Neuronal stem cell (in vitro differentiated cells): ENCODE measurements at regions not wholly inside any gene's neighbourhood (a gene's known extent, or its start where the extent isn't known, plus 50 kb on each side); places are given as distances from the start of the nearest gene placed in this dataset.

Source experiments
- DNase-seq: peaks from one replicate; pipeline ENCODE4 v3.0.0-alpha.2; 2013; ENCODE audit warnings: low spot score
- H2AFZ ChIP-seq: one replicate; pipeline ENCODE4 v1.6.1; 2013; ENCODE audit warnings: mild to moderate bottlenecking, low read length, inconsistent platforms
- H2AK5ac ChIP-seq: 2 replicates; pipeline ENCODE4 v1.6.1; 2013; ENCODE audit warnings: low read depth, mild to moderate bottlenecking, inconsistent platforms, low read length, moderate library complexity, mixed read lengths
- H2BK120ac ChIP-seq: 2 replicates; pipeline ENCODE4 v1.6.1; 2013; ENCODE audit warnings: low read depth, mild to moderate bottlenecking, inconsistent platforms, low read length, moderate library complexity, mixed read lengths
- H2BK12ac ChIP-seq: one replicate; pipeline ENCODE4 v1.6.1; 2013; ENCODE audit warnings: low read length, inconsistent platforms
- H2BK15ac ChIP-seq: 2 replicates; pipeline ENCODE4 v1.6.1; 2013; ENCODE audit warnings: mild to moderate bottlenecking, low read length, inconsistent platforms, mixed read lengths
- H2BK5ac ChIP-seq: one replicate; pipeline ENCODE4 v1.6.1; 2013; ENCODE audit warnings: inconsistent platforms, mild to moderate bottlenecking, low read length, moderate library complexity
- H3K14ac ChIP-seq: one replicate; pipeline ENCODE4 v1.6.1; 2013; ENCODE audit warnings: low read length, inconsistent platforms
- H3K18ac ChIP-seq: 2 replicates; pipeline ENCODE4 v1.6.1; 2013; ENCODE audit warnings: low read length, inconsistent platforms
- H3K23ac ChIP-seq: 2 replicates; pipeline ENCODE4 v1.6.1; 2013; ENCODE audit warnings: low read depth, mild to moderate bottlenecking, mixed read lengths, low read length, inconsistent platforms; ENCODE audit not compliant: poor library complexity
- H3K27ac ChIP-seq: replicated peaks from 3 replicates; pipeline ENCODE4 v1.5.1; 2013; ENCODE audit warnings: low read length, inconsistent platforms
- H3K27me3 ChIP-seq, 3 experiments: 2 replicates each; pipeline ENCODE4 v1.6.1; 2013; ENCODE audit warnings: low read length in 3 of 3, mild to moderate bottlenecking in 2 of 3, inconsistent platforms in 1 of 3, low read depth in 1 of 3, mixed read lengths in 1 of 3, moderate library complexity in 1 of 3; ENCODE audit not compliant: control insufficient read depth in 3 of 3, insufficient read depth in 3 of 3
- H3K36me3 ChIP-seq, 2 donors: replicated peaks in 1 of 2; 2 replicates each; pipeline ENCODE4 v1.6.1; 2013; ENCODE audit warnings: low read length in 2 of 2; ENCODE audit not compliant: control insufficient read depth in 2 of 2, insufficient read depth in 2 of 2
- H3K4ac ChIP-seq: 2 replicates; pipeline ENCODE4 v1.6.1; 2013; ENCODE audit warnings: inconsistent platforms, mild to moderate bottlenecking, low read length, moderate library complexity
- H3K4me1 ChIP-seq, 2 donors: 1 replicate in 1 of 2; 2 replicates in 1 of 2; pipeline ENCODE4 v1.6.1; 2013; ENCODE audit warnings: low read length in 2 of 2, low read depth in 1 of 2; ENCODE audit not compliant: control insufficient read depth in 2 of 2, insufficient read depth in 1 of 2
- H3K4me2 ChIP-seq: one replicate; pipeline ENCODE4 v1.6.1; 2013; ENCODE audit warnings: mild to moderate bottlenecking, low read length, inconsistent platforms; ENCODE audit not compliant: insufficient read depth, poor library complexity, severe bottlenecking
- H3K4me3 ChIP-seq, 2 donors: 2 replicates each; pipeline ENCODE4 v1.5.1; 2013; ENCODE audit warnings: low read length in 2 of 2, mild to moderate bottlenecking in 2 of 2, inconsistent platforms in 1 of 2, moderate library complexity in 1 of 2
- H3K79me1 ChIP-seq: one replicate; pipeline ENCODE4 v1.6.1; 2013; ENCODE audit warnings: low read depth, mild to moderate bottlenecking, inconsistent platforms, low read length, moderate library complexity
- H3K9ac ChIP-seq: one replicate; pipeline ENCODE4 v1.6.1; 2013; ENCODE audit warnings: mild to moderate bottlenecking, low read depth, low read length, inconsistent platforms; ENCODE audit not compliant: poor library complexity
- H3K9me3 ChIP-seq, 2 donors: replicated peaks in 1 of 2; 2 replicates each; pipeline versions ENCODE3 to v1.6.1; 2013; ENCODE audit warnings: low read length in 2 of 2, mild to moderate bottlenecking in 2 of 2, inconsistent platforms in 1 of 2, low read depth in 1 of 2, mixed read lengths in 1 of 2, moderate library complexity in 1 of 2; ENCODE audit not compliant: control insufficient read depth in 2 of 2, insufficient read depth in 1 of 2
- H4K8ac ChIP-seq: one replicate; pipeline ENCODE4 v1.6.1; 2013; ENCODE audit warnings: low read depth, mild to moderate bottlenecking, inconsistent platforms, low read length, moderate library complexity
- H4K91ac ChIP-seq: one replicate; pipeline ENCODE4 v1.6.1; 2013; ENCODE audit warnings: low read length, low read depth, mild to moderate bottlenecking, inconsistent platforms; ENCODE audit not compliant: poor library complexity
- WGBS, 2 donors: extraction: QIAGEN DNeasy Blood & Tissue Kit; methylation state at CpG; one replicate each; pipeline ENCODE4 v1.1.7; 2013; ENCODE audit warnings: missing lambda C conversion rate in 2 of 2, mixed read lengths in 1 of 2; ENCODE audit not compliant: insufficient read length in 2 of 2, insufficient replicate concordance in 1 of 2; ENCODE audit errors: extremely low coverage in 2 of 2; 5-methylcytosine and 5-hydroxymethylcytosine counted together

- no peak for DNase-seq
- Histone ChIP-seq H3K4me2 (no peak overlapping the region), H2BK5ac (no peak overlapping the region), H3K79me1 (no peaks in the 10 kb centered on the region), H3K23ac (no peak overlapping the region), H2AFZ (no peak overlapping the region), H3K14ac (no peak overlapping the region), H2BK120ac (no peak overlapping the region), H4K8ac (no peak overlapping the region), H3K36me3 (no peaks in the 10 kb centered on the region), H2AK5ac (no peak overlapping the region), H3K4me3 (no peak overlapping the region), H3K9me3 (peaks cover 2 to 3% of the 10 kb centered on the region in 2 donors), H3K18ac (no peak overlapping the region), H2BK12ac (no peak overlapping the region), H4K91ac (no peak overlapping the region), H2BK15ac (no peak overlapping the region), H3K4me1 (peaks cover 0 to 2% of the 10 kb centered on the region in 2 donors), H3K9ac (no peak overlapping the region), H3K27me3 (no peaks in the 10 kb centered on the region), H3K4ac (no peak overlapping the region), H3K27ac (no peak overlapping the region)
- WGBS, 2 donors: no CpG with 5 or more reads among the region's 1 CpG
Measured at GRCh38 chr2:63710732-63711131, 122.0 kb downstream of the MDH1 start.

DNA sequence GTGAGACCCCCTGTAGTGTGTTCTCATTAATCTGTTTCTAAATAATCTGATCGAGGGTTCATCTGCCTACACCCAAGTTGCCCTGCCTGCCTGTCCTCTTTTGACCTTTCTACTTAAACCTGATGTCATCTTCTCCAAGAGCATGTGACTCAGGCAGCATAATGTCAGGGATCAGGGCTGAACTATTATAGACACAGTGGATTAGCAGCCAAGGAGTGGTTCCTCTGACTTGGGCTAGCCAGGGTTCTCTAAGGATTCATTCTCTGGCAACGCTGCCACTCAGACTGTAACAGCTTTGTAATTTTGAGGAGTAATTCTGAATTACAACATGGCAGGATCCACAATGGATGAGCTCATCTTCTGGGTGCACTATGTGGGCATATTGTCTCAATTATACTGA, 124.0 kb downstream of the MDH1 start:
- no peak overlapping the region for H3K14ac ChIP-seq
- H3K23ac ChIP-seq: no peak overlapping the region
- no peaks in the 10 kb centered on the region for H3K27me3 ChIP-seq
- H3K18ac ChIP-seq: no peak overlapping the region
- H3K4me2 ChIP-seq: no peak overlapping the region
- H3K4ac ChIP-seq: no peak overlapping the region
- H3K36me3 ChIP-seq: no peaks in the 10 kb centered on the region
- peak overlapping the region; percentile 31 for H2AFZ ChIP-seq
- H3K9ac ChIP-seq: no peak overlapping the region
- H2BK5ac ChIP-seq: no peak overlapping the region
- H3K9me3 ChIP-seq: peaks cover 2 to 3% of the 10 kb centered on the region in 2 donors
- H2BK15ac ChIP-seq: no peak overlapping the region
- no peak overlapping the region for H2BK12ac ChIP-seq
- H3K27ac ChIP-seq: no peak overlapping the region
- H3K79me1 ChIP-seq: no peaks in the 10 kb centered on the region
- no peak overlapping the region for H4K91ac ChIP-seq
- peaks cover 0 to 2% of the 10 kb centered on the region in 2 donors for H3K4me1 ChIP-seq
- no peak overlapping the region for H2BK120ac ChIP-seq
- WGBS, 2 donors: no CpG with 5 or more reads among the region's 2 CpGs
- H4K8ac ChIP-seq: no peak overlapping the region
- no peak overlapping the region for H3K4me3 ChIP-seq
- no peak for DNase-seq
- no peak overlapping the region for H2AK5ac ChIP-seq

DNA sequence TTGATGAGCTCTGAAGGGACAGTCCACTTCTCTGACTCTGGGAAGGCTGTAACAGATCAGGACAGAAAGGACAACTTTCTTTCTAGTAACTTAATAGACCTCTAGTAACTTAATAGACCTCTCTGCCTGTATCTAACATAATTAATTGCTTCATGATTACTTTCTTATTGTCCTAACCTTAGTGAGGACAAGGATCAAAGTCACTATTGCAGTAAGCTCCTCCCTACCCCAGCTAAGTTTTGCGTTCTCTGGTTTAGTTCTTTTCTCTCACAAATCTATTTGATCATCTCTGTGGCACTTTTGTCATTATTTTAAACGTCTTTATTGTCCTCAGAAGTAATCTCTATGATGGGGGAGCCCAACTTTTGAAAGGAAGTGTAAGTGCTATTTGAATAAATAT, 125.5 kb upstream of the UGP2 start:
- Histone ChIP-seq H2BK5ac (no peak overlapping the region), H2AFZ (no peak overlapping the region), H3K79me1 (no peaks in the 10 kb centered on the region), H2BK12ac (no peak overlapping the region), H3K27me3 (no peaks in the 10 kb centered on the region), H4K91ac (no peak overlapping the region), H4K8ac (no peak overlapping the region), H2BK15ac (no peak overlapping the region), H3K14ac (no peak overlapping the region), H3K9me3 (no peaks in the 10 kb centered on the region), H2BK120ac (no peak overlapping the region), H3K36me3 (no peaks in the 10 kb centered on the region), H3K23ac (no peak overlapping the region), H2AK5ac (no peak overlapping the region), H3K4me3 (no peak overlapping the region), H3K4me1 (peaks cover 2 to 4% of the 10 kb centered on the region in 2 donors), H3K9ac (no peak overlapping the region), H3K27ac (no peak overlapping the region), H3K18ac (no peak overlapping the region), H3K4me2 (no peak overlapping the region), H3K4ac (no peak overlapping the region)
- no peak for DNase-seq
- WGBS, 2 donors: no CpG with 5 or more reads among the region's 2 CpGs

- H2BK12ac ChIP-seq: no peak overlapping the region
- H4K91ac ChIP-seq: no peak overlapping the region
- no peak overlapping the region for H3K23ac ChIP-seq
- H3K4ac ChIP-seq: no peak overlapping the region
- no peak overlapping the region for H2BK120ac ChIP-seq
- H3K4me1 ChIP-seq: peaks cover 0 to 4% of the 10 kb centered on the region in 2 donors
- no peak overlapping the region for H3K4me2 ChIP-seq
- WGBS, 2 donors: no CpG with 5 or more reads among the region's 1 CpG
- no peak overlapping the region for H2AFZ ChIP-seq
- H3K27ac ChIP-seq: no peak overlapping the region
- H3K36me3 ChIP-seq: no peaks in the 10 kb centered on the region
- no peak for DNase-seq
- H2BK5ac ChIP-seq: no peak overlapping the region
- H4K8ac ChIP-seq: no peak overlapping the region
- H3K9me3 ChIP-seq: no peaks in the 10 kb centered on the region
- no peak overlapping the region for H2BK15ac ChIP-seq
- H3K18ac ChIP-seq: no peak overlapping the region
- H3K4me3 ChIP-seq: no peak overlapping the region
- H3K27me3 ChIP-seq: no peaks in the 10 kb centered on the region
- H2AK5ac ChIP-seq: no peak overlapping the region
- no peak overlapping the region for H3K14ac ChIP-seq
- H3K9ac ChIP-seq: no peak overlapping the region
- no peaks in the 10 kb centered on the region for H3K79me1 ChIP-seq
Measured at GRCh38 chr2:63719052-63719451, 122.6 kb upstream of the UGP2 start.
